PC-9 (cell line): ENCODE measurements at regions not wholly inside any gene's neighbourhood (a gene's known extent, or its start where the extent isn't known, plus 50 kb on each side); places are given as distances from the start of the nearest gene placed in this dataset.
"Not testable (repeated sequence)": the region's sequence is repeated elsewhere in the genome, so short reads cannot be mapped to it uniquely, and the experiment has no call there.

Source experiments
- EZH2 ChIP-seq: fragments of 200-600 bp; sonication (generic); IDR thresholded peaks from 2 replicates; pipeline ENCODE4 v1.8.0; 2017; ENCODE audit warnings: antibody characterized with exemption, low read depth
- TF ChIP-seq, protein P1 (sequence below): fragments of 200-600 bp; sonication (generic); conservative IDR thresholded peaks from 2 replicates; pipeline ENCODE4 v1.6.1; 2017; ENCODE audit warnings: mixed run types, antibody characterized with exemption, mild to moderate bottlenecking, moderate library complexity

DNA sequence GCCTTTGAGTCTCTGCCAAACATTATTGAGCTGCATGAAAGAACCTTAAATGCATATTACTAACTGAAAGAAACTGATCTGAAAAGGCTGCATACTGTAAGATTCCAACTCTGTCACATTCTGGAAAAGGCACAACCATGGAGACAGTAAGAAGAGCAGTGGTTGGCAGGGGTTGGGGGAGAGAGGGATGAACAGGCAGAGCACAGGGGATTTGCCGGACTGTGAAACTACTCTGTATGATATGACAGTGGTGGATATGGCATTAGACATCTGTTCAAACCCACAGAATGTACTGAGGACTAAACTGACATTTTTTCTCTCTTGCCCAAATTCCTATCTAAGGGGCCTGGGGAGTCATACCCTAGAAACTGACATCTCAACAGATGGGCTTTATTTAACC, 138.4 kb downstream of the KCNJ12 start:
- TF ChIP-seq EZH2 = not testable (repeated sequence)
- TF ChIP-seq, protein P1, sequence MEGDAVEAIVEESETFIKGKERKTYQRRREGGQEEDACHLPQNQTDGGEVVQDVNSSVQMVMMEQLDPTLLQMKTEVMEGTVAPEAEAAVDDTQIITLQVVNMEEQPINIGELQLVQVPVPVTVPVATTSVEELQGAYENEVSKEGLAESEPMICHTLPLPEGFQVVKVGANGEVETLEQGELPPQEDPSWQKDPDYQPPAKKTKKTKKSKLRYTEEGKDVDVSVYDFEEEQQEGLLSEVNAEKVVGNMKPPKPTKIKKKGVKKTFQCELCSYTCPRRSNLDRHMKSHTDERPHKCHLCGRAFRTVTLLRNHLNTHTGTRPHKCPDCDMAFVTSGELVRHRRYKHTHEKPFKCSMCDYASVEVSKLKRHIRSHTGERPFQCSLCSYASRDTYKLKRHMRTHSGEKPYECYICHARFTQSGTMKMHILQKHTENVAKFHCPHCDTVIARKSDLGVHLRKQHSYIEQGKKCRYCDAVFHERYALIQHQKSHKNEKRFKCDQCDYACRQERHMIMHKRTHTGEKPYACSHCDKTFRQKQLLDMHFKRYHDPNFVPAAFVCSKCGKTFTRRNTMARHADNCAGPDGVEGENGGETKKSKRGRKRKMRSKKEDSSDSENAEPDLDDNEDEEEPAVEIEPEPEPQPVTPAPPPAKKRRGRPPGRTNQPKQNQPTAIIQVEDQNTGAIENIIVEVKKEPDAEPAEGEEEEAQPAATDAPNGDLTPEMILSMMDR = not testable (repeated sequence)
